ENCODE measurements at regions not wholly inside any gene's neighbourhood (a gene's known extent, or its start where the extent isn't known, plus 50 kb on each side); places are given as distances from the start of the nearest gene placed in this dataset.

DNA sequence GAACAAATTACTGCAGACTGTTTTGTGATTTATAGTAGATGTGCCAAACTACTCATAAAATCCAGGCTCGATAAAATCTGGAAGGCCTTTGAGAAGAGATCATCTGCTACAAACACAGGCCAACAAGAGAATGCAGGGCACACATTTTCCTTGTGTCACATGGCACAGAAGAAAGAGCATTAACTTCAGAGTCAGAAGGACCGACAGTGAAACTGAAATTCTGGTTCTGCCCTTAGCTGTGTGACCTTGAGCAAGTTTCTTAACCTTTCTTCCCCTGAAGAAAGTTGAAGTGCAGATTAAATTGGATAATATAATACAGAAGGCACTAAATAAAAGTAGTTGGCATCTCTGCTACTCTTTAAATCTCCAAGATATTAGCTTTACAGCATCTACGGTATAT is 338.4 kb upstream of the IRAK1BP1 start (continued):
- TF ChIP-seq TSHZ2 (CRISPR knock-in tag; IDR thresholded peaks at IDR 0.05): no peak
- TF ChIP-seq ZC3H10 (CRISPR knock-in tag; IDR thresholded peaks at IDR 0.05): no peak
- TF ChIP-seq GLIS3 (CRISPR knock-in tag; IDR thresholded peaks at IDR 0.05): no peak
- no peak for TF ChIP-seq SNAI2 (CRISPR knock-in tag; IDR thresholded peaks at IDR 0.05)
- TF ChIP-seq, protein P1, sequence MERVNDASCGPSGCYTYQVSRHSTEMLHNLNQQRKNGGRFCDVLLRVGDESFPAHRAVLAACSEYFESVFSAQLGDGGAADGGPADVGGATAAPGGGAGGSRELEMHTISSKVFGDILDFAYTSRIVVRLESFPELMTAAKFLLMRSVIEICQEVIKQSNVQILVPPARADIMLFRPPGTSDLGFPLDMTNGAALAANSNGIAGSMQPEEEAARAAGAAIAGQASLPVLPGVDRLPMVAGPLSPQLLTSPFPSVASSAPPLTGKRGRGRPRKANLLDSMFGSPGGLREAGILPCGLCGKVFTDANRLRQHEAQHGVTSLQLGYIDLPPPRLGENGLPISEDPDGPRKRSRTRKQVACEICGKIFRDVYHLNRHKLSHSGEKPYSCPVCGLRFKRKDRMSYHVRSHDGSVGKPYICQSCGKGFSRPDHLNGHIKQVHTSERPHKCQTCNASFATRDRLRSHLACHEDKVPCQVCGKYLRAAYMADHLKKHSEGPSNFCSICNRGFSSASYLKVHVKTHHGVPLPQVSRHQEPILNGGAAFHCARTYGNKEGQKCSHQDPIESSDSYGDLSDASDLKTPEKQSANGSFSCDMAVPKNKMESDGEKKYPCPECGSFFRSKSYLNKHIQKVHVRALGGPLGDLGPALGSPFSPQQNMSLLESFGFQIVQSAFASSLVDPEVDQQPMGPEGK (CRISPR knock-in tag; IDR thresholded peaks at IDR 0.05; ENCODE audit: borderline replicate concordance): no peak
- no peak for TF ChIP-seq OSR1 (CRISPR knock-in tag; IDR thresholded peaks at IDR 0.05)

- ATAC-seq: no peak
- no peak for TF ChIP-seq ARNTL (CRISPR knock-in tag; IDR thresholded peaks at IDR 0.05; ENCODE audit: borderline replicate concordance, low read depth)
- no peak for TF ChIP-seq ZFP3 (CRISPR knock-in tag; IDR thresholded peaks at IDR 0.05)
- no peak for TF ChIP-seq TSHZ2 (CRISPR knock-in tag; IDR thresholded peaks at IDR 0.05)
- TF ChIP-seq ZFP30 (CRISPR knock-in tag; IDR thresholded peaks at IDR 0.05): no peak
- no peak for TF ChIP-seq ZNF70 (CRISPR knock-in tag; IDR thresholded peaks at IDR 0.05)
- TF ChIP-seq GLIS3 (CRISPR knock-in tag; IDR thresholded peaks at IDR 0.05): no peak
Observed at GRCh38 chr6:78530208-78530607, 337.1 kb upstream of the IRAK1BP1 start.

DNA sequence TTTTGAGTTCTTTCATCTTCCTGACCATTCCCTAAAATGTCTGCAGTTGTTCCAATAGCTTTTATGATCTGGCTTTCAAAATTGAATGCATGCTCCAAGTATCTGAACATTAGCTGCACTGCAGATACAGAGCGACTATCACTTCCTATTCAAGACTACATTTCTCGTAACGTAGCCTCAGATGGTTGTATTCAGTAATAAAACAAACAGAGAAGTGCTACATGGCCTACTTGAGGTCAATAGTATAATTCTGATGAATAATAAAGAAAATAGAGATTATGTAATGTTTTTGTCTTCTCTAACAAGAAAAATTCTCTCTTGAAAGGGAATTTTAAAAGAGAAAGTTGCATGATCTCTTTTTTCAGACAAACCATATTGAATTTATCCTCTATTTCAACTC is 333.9 kb upstream of the IRAK1BP1 start:
- TF ChIP-seq ZFP30 (CRISPR knock-in tag; IDR thresholded peaks at IDR 0.05) (no peak), ZC3H10 (CRISPR knock-in tag; IDR thresholded peaks at IDR 0.05) (no peak), ZFP3 (CRISPR knock-in tag; IDR thresholded peaks at IDR 0.05) (no peak), ZNF8 (CRISPR knock-in tag; IDR thresholded peaks at IDR 0.05) (no peak), SNAI2 (CRISPR knock-in tag; IDR thresholded peaks at IDR 0.05) (no peak), TSHZ2 (CRISPR knock-in tag; IDR thresholded peaks at IDR 0.05) (no peak)
- TF ChIP-seq, protein P2, sequence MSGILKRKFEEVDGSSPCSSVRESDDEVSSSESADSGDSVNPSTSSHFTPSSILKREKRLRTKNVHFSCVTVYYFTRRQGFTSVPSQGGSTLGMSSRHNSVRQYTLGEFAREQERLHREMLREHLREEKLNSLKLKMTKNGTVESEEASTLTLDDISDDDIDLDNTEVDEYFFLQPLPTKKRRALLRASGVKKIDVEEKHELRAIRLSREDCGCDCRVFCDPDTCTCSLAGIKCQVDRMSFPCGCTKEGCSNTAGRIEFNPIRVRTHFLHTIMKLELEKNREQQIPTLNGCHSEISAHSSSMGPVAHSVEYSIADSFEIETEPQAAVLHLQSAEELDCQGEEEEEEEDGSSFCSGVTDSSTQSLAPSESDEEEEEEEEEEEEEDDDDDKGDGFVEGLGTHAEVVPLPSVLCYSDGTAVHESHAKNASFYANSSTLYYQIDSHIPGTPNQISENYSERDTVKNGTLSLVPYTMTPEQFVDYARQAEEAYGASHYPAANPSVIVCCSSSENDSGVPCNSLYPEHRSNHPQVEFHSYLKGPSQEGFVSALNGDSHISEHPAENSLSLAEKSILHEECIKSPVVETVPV (CRISPR knock-in tag; IDR thresholded peaks at IDR 0.05): no peak
- TF ChIP-seq, protein P1 (CRISPR knock-in tag; IDR thresholded peaks at IDR 0.05; ENCODE audit: borderline replicate concordance): no peak
- no peak for ATAC-seq

Data from SK-N-SH treated with all-trans-retinoic acid at 6 μM for 48 hours (cell line).